GM19438 (cell line): ENCODE measurements at regions not wholly inside any gene's neighbourhood (a gene's known extent, or its start where the extent isn't known, plus 50 kb on each side); places are given as distances from the start of the nearest gene placed in this dataset.

ENCODE experiments used
- ATAC-seq: cut with Tn5 transposase; IDR thresholded peaks from one replicate; pipeline ENCODE4 v1.9.1; 2021; ENCODE audit warnings: low read depth; ENCODE audit not compliant: unreplicated experiment

GRCh38 chr16:87127061-87127765 is 190.0 kb downstream of the C16orf95 start:
- no peak for ATAC-seq

- ATAC-seq: no peak
These were observed 189.4 kb downstream of the C16orf95 start for GRCh38 chr16:87127766-87128147.

GRCh38 chr16:87129771-87130170 is 187.4 kb downstream of the C16orf95 start:
- no peak for ATAC-seq

GRCh38 chr16:87131061-87131995 is 185.9 kb downstream of the C16orf95 start:
- no peak for ATAC-seq

- ATAC-seq: no peak
These were observed 185.2 kb downstream of the C16orf95 start for GRCh38 chr16:87131996-87132345.

GRCh38 chr16:87132361-87133014 is 184.7 kb downstream of the C16orf95 start:
- no peak for ATAC-seq

- no peak for ATAC-seq
These were observed 183.9 kb downstream of the C16orf95 start for GRCh38 chr16:87133112-87133850.

GRCh38 chr16:87133966-87134627 is 183.1 kb downstream of the C16orf95 start:
- ATAC-seq: no peak

GRCh38 chr16:87134628-87134995 is 182.6 kb downstream of the C16orf95 start:
- no peak for ATAC-seq

- no peak for ATAC-seq
These were observed 181.8 kb downstream of the C16orf95 start for GRCh38 chr16:87135246-87136030.

GRCh38 chr16:87138316-87138715 is 178.9 kb downstream of the C16orf95 start:
- ATAC-seq: no peak

- no peak for ATAC-seq
These were observed 178.4 kb downstream of the C16orf95 start for GRCh38 chr16:87138738-87139267.

GRCh38 chr16:87140211-87141200 is 176.7 kb downstream of the C16orf95 start:
- ATAC-seq: no peak

GRCh38 chr16:87141402-87141801 is 175.8 kb downstream of the C16orf95 start:
- ATAC-seq: no peak

- no peak for ATAC-seq
These were observed 173.5 kb downstream of the C16orf95 start for GRCh38 chr16:87143661-87144121.

GRCh38 chr16:87144232-87144631 is 173.0 kb downstream of the C16orf95 start:
- ATAC-seq: no peak

- ATAC-seq: no peak
These were observed 171.7 kb downstream of the C16orf95 start for GRCh38 chr16:87145181-87146176.
